ENCODE measurements at regions not wholly inside any gene's neighbourhood (a gene's known extent, or its start where the extent isn't known, plus 50 kb on each side); places are given as distances from the start of the nearest gene placed in this dataset.

GRCh38 chr7:21066221-21066620 is 279.5 kb upstream of the SP8 start:
- TF ChIP-seq CTCF (IDR thresholded peaks at IDR 0.05) (no peak), POLR2AphosphoS5 (IDR thresholded peaks at IDR 0.05) (no peak), POLR2A (IDR thresholded peaks at IDR 0.05) (no peak)
